PC-3 (cell line): ENCODE measurements at regions not wholly inside any gene's neighbourhood (a gene's known extent, or its start where the extent isn't known, plus 50 kb on each side); places are given as distances from the start of the nearest gene placed in this dataset.

Experiments used
- ATAC-seq: fragments of 200-7000 bp; cut with Tn5 transposase; 2 replicates; pipeline ENCODE4 v1.9.1; 2020; ENCODE audit warnings: mild to moderate bottlenecking, moderate library complexity
- BruUV-seq: library from RNA; stranded (reverse); fragments of 400-500 nt; replicated peaks from 2 replicates; lab custom pipeline; 2021; lab: Mats Ljungman, UMichigan
- CTCF ChIA-PET: fragments of 300-600 bp; sonication (Branson Sonifier 250); formaldehyde crosslinking; loops from one replicate; lab custom pipeline; 2022; ENCODE audit warnings: antibody characterized with exemption; lab: Charles Lee
- POLR2A ChIA-PET: fragments of 300-600 bp; sonication (Branson Sonifier 250); formaldehyde crosslinking; loops from one replicate; lab custom pipeline; 2022; ENCODE audit warnings: antibody characterized with exemption; ENCODE audit not compliant: unreplicated experiment; lab: Charles Lee
- DNase-seq: peaks from one replicate; pipeline ENCODE4 v3.0.0-alpha.2; 2015
- H2AFZ ChIP-seq: fragments of 300-600 bp; sonication (generic); 2 replicates; pipeline ENCODE4 v1.6.0; 2016; ENCODE audit warnings: antibody characterized with exemption, low read length
- H3F3A ChIP-seq: fragments of 300-600 bp; sonication (generic); one replicate; pipeline ENCODE4 v1.6.0; 2017; ENCODE audit warnings: antibody characterized with exemption, low read length, control low read depth, mild to moderate bottlenecking; ENCODE audit not compliant: unreplicated experiment
- H3K27ac ChIP-seq: fragments of 300-600 bp; sonication (generic); 2 replicates; pipeline ENCODE4 v1.5.1; 2016; ENCODE audit warnings: mild to moderate bottlenecking, low read length
- H3K27me3 ChIP-seq: fragments of 300-600 bp; sonication (generic); 2 replicates; pipeline ENCODE4 v1.6.1; 2016; ENCODE audit warnings: low read length, mixed read lengths
- H3K36me3 ChIP-seq: fragments of 300-600 bp; sonication (generic); 2 replicates; pipeline ENCODE4 v1.6.1; 2016; ENCODE audit warnings: low read depth, mixed run types, low read length, mixed read lengths
- H3K4me1 ChIP-seq: fragments of 300-600 bp; sonication (generic); 2 replicates; pipeline ENCODE4 v1.5.1; 2016; ENCODE audit warnings: low read length; ENCODE audit not compliant: insufficient read depth
- H3K4me2 ChIP-seq: fragments of 300-600 bp; sonication (generic); 2 replicates; pipeline ENCODE4 v1.6.0; 2016; ENCODE audit warnings: low read length
- H3K4me3 ChIP-seq: fragments of 300-600 bp; sonication (generic); 2 replicates; pipeline ENCODE4 v1.5.1; 2016; ENCODE audit warnings: mild to moderate bottlenecking, low read length, mixed read lengths
- H3K79me2 ChIP-seq: fragments of 300-600 bp; sonication (generic); 2 replicates; pipeline ENCODE4 v1.6.1; 2017; ENCODE audit warnings: low read length, mixed read lengths
- H3K9ac ChIP-seq: fragments of 300-600 bp; sonication (generic); 2 replicates; pipeline ENCODE4 v1.6.0; 2016; ENCODE audit warnings: mild to moderate bottlenecking, low read length
- H3K9me2 ChIP-seq: fragments of 300-600 bp; sonication (generic); replicated peaks from 2 replicates; pipeline ENCODE4 v1.6.1; 2016; ENCODE audit warnings: mixed run types, low read length, mixed read lengths
- H3K9me3 ChIP-seq: fragments of 300-600 bp; sonication (generic); 2 replicates; pipeline ENCODE4 v1.6.1; 2016; ENCODE audit warnings: low read length, mixed read lengths
- H4K20me1 ChIP-seq: fragments of 300-600 bp; sonication (generic); 2 replicates; pipeline ENCODE4 v1.6.1; 2016; ENCODE audit warnings: low read length, mixed read lengths
- EZH2 ChIP-seq: fragments of 300-600 bp; sonication (generic); IDR thresholded peaks from one replicate; pipeline ENCODE4 v1.6.1; 2017; ENCODE audit warnings: antibody characterized with exemption, mild to moderate bottlenecking, low read length; ENCODE audit not compliant: unreplicated experiment
- EZH2phosphoT487 ChIP-seq: fragments of 300-600 bp; sonication (generic); IDR thresholded peaks from 2 replicates; pipeline ENCODE4 v1.6.1; 2018; ENCODE audit warnings: mild to moderate bottlenecking, antibody characterized with exemption, low read length, borderline replicate concordance
- intact Hi-C: fragments of 100-400 bp; cut with micrococcal nuclease; formaldehyde crosslinking; loops from 2 replicates; pipeline ENCODE4 v1.9.0; 2023
- TF ChIP-seq, protein P1 (sequence below): fragments of 300-600 bp; sonication (generic); conservative IDR thresholded peaks from 2 replicates; pipeline ENCODE4 v1.5.1; 2017; ENCODE audit warnings: antibody characterized with exemption, low read depth, mild to moderate bottlenecking, low read length

DNA sequence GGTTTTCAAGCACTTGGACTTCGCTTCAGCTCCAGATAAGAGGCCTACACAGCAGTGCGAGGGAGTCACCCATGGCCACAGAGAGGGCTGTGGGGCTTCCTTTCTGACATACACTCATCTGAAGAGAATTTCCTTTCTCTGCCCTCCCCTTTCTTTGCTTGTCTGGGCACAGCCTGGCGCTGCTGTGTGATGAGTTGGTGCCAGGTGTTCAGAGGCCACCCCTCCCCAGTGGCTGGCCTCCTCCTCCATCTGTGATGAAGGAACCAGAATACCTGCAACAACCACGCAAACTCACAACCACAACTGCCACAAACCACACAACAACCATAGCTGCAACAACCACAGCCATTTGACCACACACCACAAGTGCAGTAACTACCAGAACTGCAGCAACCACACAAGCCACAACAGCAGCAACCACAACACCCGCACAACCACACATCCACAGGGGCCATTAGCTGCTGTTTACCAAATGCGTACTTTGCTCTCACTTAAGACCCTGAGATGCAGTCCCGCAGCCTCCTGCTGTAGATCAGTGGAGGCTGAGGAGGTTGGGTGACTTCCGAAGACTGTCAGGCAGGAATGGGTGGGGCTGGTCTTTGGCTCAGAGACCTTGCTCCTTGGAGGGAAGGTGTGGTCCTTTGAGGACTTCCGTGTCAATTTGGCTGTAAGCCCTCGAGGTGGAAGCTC lies 71.1 kb downstream of the IER5 start:
- ChIA-PET CTCF (interaction anchor here (0.5 to 0.8 kb wide), 2 partner anchors 278 to 524 kb away, joined by 3 to 4 read pairs; no protein-coding TSS in a partner anchor), POLR2A (no interaction called here)
- Histone ChIP-seq H3K4me2 (peak overlapping the region; percentile 77), H3K36me3 (no peaks in the 10 kb centered on the region), H3K9me3 (no peaks in the 10 kb centered on the region), H2AFZ (peak overlapping the region; percentile 64; the same call in 1 of the 2 replicates), H3K27ac (peak overlapping the region; percentile 70), H4K20me1 (no peaks in the 10 kb centered on the region), H3F3A (no peaks in the 10 kb centered on the region), H3K79me2 (no peaks in the 10 kb centered on the region), H3K4me3 (no peak overlapping the region), H3K27me3 (no peaks in the 10 kb centered on the region), H3K4me1 (peaks cover 21% of the 10 kb centered on the region), H3K9ac (peak overlapping the region; percentile 28; the same call in 1 of the 2 replicates), H3K9me2 (no peaks in the 10 kb centered on the region)
- BruUV-seq: no TSS peak
- intact Hi-C loops: loop anchor here (10.0 kb wide), 3 partner anchors 205 to 645 kb away; partner anchors contain the start of gene XPR1
- ATAC-seq: peak; percentile 98
- peak; percentile 82 for DNase-seq
- no peak for TF ChIP-seq EZH2phosphoT487
- TF ChIP-seq EZH2: no peak
- TF ChIP-seq, protein P1, sequence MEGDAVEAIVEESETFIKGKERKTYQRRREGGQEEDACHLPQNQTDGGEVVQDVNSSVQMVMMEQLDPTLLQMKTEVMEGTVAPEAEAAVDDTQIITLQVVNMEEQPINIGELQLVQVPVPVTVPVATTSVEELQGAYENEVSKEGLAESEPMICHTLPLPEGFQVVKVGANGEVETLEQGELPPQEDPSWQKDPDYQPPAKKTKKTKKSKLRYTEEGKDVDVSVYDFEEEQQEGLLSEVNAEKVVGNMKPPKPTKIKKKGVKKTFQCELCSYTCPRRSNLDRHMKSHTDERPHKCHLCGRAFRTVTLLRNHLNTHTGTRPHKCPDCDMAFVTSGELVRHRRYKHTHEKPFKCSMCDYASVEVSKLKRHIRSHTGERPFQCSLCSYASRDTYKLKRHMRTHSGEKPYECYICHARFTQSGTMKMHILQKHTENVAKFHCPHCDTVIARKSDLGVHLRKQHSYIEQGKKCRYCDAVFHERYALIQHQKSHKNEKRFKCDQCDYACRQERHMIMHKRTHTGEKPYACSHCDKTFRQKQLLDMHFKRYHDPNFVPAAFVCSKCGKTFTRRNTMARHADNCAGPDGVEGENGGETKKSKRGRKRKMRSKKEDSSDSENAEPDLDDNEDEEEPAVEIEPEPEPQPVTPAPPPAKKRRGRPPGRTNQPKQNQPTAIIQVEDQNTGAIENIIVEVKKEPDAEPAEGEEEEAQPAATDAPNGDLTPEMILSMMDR: no peak

DNA sequence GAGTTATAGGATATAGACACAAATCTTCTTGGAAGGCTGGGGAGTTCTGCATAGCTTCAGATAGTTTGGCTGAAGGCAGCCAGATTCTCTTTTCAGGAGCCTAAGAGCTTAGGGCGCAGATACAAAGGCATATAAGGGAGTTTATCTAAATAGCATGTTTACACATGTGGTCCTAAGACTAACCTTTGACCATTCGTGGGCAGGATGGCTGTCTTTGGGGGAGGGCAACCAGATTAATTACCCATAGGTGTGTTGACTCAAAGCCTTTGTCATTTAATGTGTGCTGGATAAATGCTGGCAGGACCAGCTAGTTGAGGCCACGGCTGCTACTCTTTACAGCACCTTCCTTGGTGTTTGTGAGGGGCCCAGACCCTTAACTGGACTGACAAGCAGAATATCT lies 71.8 kb downstream of the IER5 start:
- Histone ChIP-seq H4K20me1 (no peaks in the 10 kb centered on the region), H3K27ac (peak overlapping the region; percentile 70), H3K4me2 (peak overlapping the region; percentile 77), H3K4me1 (peaks cover 21% of the 10 kb centered on the region), H3K27me3 (no peaks in the 10 kb centered on the region), H3F3A (no peaks in the 10 kb centered on the region), H3K79me2 (no peaks in the 10 kb centered on the region), H2AFZ (no peak overlapping the region), H3K36me3 (no peaks in the 10 kb centered on the region), H3K4me3 (no peak overlapping the region), H3K9me2 (no peaks in the 10 kb centered on the region), H3K9ac (0 out of 2 replicates have a peak overlapping the region, but pooled peaks have one; percentile 28), H3K9me3 (no peaks in the 10 kb centered on the region)
- no TSS peak for BruUV-seq
- ATAC-seq: no peak
- DNase-seq: no peak
- CTCF ChIA-PET: interaction anchor here (0.8 kb wide), 1 partner anchor 279 kb away, joined by 3 read pairs; no protein-coding TSS in a partner anchor
- POLR2A ChIA-PET: no interaction called here
- TF ChIP-seq, protein P1: no peak
- TF ChIP-seq EZH2 (no peak), EZH2phosphoT487 (no peak)
- intact Hi-C loops: loop anchor here (10.0 kb wide), 3 partner anchors 206 to 646 kb away; partner anchors contain the start of gene XPR1
